ENCODE measurements at regions not wholly inside any gene's neighbourhood (a gene's known extent, or its start where the extent isn't known, plus 50 kb on each side); places are given as distances from the start of the nearest gene placed in this dataset.

DNA sequence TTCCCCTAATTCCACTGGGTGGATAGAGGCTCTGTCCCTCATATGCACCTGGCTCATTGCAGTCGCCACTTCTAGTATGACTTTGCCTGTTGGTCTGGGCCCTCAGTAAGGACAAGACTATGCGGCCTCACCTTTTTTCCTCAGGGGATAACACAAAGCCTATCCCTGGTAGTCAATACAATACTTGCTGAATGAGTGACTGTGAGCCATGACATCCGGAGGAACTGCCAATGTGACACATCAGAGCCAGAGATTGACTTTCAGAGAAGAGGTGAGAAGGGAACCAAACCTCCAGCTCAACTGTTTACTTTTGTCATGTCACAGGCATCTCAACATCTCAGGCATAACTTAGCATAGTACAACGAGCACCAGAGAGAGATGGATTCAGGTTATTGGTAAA, 371.3 kb downstream of the DMRT2 start:
- FAIRE-seq (no peak), ATAC-seq (no peak), DNase-seq (no peak)
- intact Hi-C loops (cut with DNase I): no loop called here
- Histone ChIP-seq H3K27me3 (no peaks in the 10 kb centered on the region), H3K4me3 (no peak overlapping the region), H3K9me3 (no peaks in the 10 kb centered on the region), H3K27ac (no peak overlapping the region), H3K4me1 (no peaks in the 10 kb centered on the region), H3K36me3 (no peaks in the 10 kb centered on the region)
- TF ChIP-seq, protein P1, sequence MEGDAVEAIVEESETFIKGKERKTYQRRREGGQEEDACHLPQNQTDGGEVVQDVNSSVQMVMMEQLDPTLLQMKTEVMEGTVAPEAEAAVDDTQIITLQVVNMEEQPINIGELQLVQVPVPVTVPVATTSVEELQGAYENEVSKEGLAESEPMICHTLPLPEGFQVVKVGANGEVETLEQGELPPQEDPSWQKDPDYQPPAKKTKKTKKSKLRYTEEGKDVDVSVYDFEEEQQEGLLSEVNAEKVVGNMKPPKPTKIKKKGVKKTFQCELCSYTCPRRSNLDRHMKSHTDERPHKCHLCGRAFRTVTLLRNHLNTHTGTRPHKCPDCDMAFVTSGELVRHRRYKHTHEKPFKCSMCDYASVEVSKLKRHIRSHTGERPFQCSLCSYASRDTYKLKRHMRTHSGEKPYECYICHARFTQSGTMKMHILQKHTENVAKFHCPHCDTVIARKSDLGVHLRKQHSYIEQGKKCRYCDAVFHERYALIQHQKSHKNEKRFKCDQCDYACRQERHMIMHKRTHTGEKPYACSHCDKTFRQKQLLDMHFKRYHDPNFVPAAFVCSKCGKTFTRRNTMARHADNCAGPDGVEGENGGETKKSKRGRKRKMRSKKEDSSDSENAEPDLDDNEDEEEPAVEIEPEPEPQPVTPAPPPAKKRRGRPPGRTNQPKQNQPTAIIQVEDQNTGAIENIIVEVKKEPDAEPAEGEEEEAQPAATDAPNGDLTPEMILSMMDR (IDR thresholded peaks at IDR 0.05): no peak
- WGBS, 2 donors: 70 to 73% methylated on average over 4 of the region's 4 CpGs

DNA sequence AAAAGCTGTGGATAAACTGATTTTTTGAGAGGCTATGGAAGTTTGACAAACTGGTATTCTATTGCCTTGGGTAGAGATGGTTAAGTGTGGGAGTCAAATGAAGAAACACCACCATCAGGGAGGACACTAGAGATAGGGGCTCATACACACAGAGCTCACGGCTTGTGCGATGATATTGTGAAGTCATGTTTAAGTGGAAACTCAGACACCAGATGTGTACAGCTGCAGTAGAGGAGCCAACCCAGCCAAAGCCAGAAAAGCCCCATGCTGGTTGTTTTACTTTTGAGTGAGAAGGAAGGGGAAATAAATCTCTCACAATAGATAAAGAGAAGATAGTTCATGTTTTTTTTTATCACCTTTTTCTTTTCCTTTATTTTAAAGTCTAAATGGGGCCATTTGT, 377.7 kb downstream of the DMRT2 start:
- no peak for DNase-seq
- Histone ChIP-seq H3K4me3 (no peak overlapping the region), H3K4me1 (no peaks in the 10 kb centered on the region), H3K27ac (no peak overlapping the region), H3K9me3 (no peaks in the 10 kb centered on the region), H3K27me3 (no peaks in the 10 kb centered on the region), H3K36me3 (no peaks in the 10 kb centered on the region)
- intact Hi-C loops (cut with DNase I): no loop called here
- FAIRE-seq: no peak
- TF ChIP-seq, protein P1 (IDR thresholded peaks at IDR 0.05): no peak
- 77 to 90% methylated on average over 2 of the region's 2 CpGs for WGBS, 2 donors
- ATAC-seq: no peak

DNA sequence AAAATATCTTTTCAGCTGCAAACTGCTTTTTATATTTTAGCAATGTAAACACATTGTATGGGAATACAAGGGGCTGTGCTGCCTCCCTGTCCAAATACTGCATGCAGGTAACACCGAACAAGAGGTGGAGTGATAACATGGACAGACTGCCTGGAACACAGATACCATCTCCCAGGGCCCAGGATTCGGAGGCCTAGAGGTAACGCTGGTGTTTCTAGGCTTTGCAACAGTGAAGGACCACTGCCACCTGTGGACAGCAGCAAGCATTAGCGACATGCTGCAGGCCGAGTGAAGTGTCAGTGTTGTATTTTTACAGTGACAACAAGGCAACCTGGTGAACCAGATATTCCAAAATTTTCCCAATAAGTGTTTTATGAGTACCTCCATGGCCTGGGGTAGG, 379.1 kb downstream of the DMRT2 start:
- H3K4me1 ChIP-seq: no peaks in the 10 kb centered on the region
- FAIRE-seq: no peak
- no peaks in the 10 kb centered on the region for H3K9me3 ChIP-seq
- 28% methylated on average over 5 of the region's 5 CpGs for WGBS, 2 donors
- H3K27me3 ChIP-seq: no peaks in the 10 kb centered on the region
- H3K36me3 ChIP-seq: no peaks in the 10 kb centered on the region
- no peak overlapping the region for H3K27ac ChIP-seq
- no peak overlapping the region for H3K4me3 ChIP-seq
- peak in 3 of 4 donors; percentile 23 to 63 (median 46) for ATAC-seq
- intact Hi-C loops (cut with DNase I): no loop called here
- TF ChIP-seq, protein P1 (IDR thresholded peaks at IDR 0.05): peak in 1 of 4 donors; percentile 11
- peak in 3 of 6 donors; percentile 2 to 23 (median 16) for DNase-seq

DNA sequence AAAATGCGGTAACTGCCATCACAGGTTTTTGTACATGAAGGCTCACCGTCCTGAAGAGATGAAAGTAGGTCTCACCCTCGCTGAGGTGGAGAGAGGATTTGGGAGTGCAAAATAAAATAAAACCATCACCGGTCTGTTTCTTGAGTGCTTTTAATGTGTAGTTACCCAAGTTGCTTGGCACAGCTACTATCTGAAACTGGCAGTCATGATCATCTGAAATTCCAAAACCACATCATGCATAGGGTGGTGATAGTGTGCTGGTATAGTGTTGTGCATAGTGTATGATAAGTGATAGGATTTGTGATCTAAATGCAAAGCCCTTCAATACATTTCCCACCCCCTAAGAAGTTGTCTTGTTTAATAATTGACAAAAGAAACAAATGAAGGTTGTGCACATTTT, 381.3 kb downstream of the DMRT2 start:
- TF ChIP-seq, protein P1 (IDR thresholded peaks at IDR 0.05): no peak
- H3K9me3 ChIP-seq: no peaks in the 10 kb centered on the region
- no peak for ATAC-seq
- FAIRE-seq: no peak
- H3K4me3 ChIP-seq: no peak overlapping the region
- H3K27me3 ChIP-seq: no peaks in the 10 kb centered on the region
- intact Hi-C loops (cut with DNase I): no loop called here
- DNase-seq: no peak
- no peak overlapping the region for H3K27ac ChIP-seq
- no peaks in the 10 kb centered on the region for H3K36me3 ChIP-seq
- WGBS, 2 donors: 74 to 91% methylated on average over 4 of the region's 4 CpGs
- no peaks in the 10 kb centered on the region for H3K4me1 ChIP-seq

DNA sequence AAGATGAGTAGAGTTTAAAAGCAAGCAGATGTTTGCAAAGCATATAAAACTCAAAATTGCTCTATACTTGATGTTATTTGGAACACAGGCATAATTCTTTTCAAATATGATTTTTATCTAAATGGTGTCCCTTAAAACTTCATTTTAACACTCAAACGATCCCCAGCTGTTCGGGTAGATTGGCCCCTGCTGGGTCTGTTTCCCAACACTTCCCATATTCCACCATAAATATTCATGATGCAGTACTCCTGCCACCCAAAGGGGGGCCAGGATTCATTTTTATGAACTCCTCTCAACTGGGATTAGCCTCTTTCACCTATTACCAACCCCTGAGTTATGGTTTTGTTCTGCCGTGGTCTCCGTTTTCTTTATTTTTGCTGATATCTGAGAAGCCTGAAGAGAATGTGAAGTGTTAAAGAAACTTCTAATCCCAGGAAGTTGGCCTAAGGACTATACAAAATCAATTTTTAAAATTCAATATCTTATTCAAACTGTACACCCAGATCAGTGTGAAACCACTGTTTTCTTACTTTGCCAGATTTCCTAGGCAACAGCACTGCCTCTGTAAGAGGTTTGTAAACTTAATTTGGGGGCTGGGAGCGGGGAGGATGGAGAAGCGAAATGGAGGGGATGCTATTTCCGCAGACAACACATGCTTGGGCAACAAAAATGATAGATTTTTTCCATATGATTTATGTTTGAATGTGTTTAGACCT, 384.1 kb downstream of the DMRT2 start:
- Histone ChIP-seq H3K27ac (no peak overlapping the region), H3K27me3 (no peaks in the 10 kb centered on the region), H3K9me3 (no peaks in the 10 kb centered on the region), H3K36me3 (no peaks in the 10 kb centered on the region), H3K4me1 (no peaks in the 10 kb centered on the region), H3K4me3 (no peak overlapping the region)
- DNase-seq: no peak
- intact Hi-C loops (cut with DNase I): no loop called here
- FAIRE-seq: no peak
- 60 to 66% methylated on average over 7 of the region's 7 CpGs for WGBS, 2 donors
- ATAC-seq: no peak
- TF ChIP-seq, protein P1 (IDR thresholded peaks at IDR 0.05): peak in 1 of 4 donors; percentile 11

Data from pancreas (tissue), 10 donors.